ENCODE measurements at regions not wholly inside any gene's neighbourhood (a gene's known extent, or its start where the extent isn't known, plus 50 kb on each side); places are given as distances from the start of the nearest gene placed in this dataset.

DNA sequence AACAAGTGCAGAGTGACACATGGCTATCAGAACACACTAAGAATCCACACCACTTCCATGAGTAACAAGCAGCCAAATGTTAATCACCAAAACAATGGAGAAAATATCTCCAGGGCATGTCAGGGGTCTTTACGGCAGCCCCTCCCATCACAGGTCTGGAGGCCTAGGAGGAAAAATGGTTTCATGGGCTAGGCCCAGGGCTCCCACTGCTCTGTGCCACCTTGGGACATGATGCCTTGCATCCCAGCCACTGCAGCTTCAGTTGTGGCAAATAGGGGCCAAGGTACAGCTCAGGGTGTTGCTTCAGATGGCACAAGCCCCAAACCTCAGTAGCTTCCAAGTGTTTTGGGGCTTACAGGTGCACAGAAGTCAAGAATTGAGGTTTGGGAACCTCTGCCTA lies 66.6 kb downstream of the NEURL3 start:
- TF ChIP-seq CTCF (conservative IDR thresholded peaks at IDR 0.05) = no peak
- TF ChIP-seq ZFX (IDR thresholded peaks at IDR 0.05) = no peak
- H3K27ac ChIP-seq = no peak overlapping the region

- no peak overlapping the region for H3K27ac ChIP-seq
- no peak for TF ChIP-seq CTCF (conservative IDR thresholded peaks at IDR 0.05)
- TF ChIP-seq ZFX (IDR thresholded peaks at IDR 0.05) = no peak
These were observed 67.6 kb downstream of the NEURL3 start for GRCh38 chr2:96437512-96437911.

GRCh38 chr2:96436961-96437360 lies 68.2 kb downstream of the NEURL3 start:
- TF ChIP-seq CTCF (conservative IDR thresholded peaks at IDR 0.05) (no peak), ZFX (IDR thresholded peaks at IDR 0.05) (no peak)

DNA sequence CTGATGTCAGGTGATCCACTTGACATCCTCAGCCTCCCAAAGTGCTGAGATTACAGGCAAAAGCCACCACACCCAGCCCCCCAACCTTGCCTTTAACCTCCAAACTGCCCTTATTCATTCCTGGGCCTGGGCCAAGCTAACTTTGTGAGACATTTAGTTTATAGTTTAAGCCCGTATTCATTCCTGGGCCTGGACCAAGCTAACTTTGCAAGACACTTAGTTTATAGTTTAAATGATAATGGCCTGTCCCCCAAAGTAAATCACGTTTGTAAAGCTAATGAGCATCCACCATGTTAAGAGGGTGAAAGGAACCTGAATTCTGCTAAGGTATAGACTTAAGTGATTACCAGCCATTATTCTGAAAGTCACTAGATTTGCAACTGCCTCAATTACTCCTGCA lies 68.7 kb downstream of the NEURL3 start:
- TF ChIP-seq ZFX (IDR thresholded peaks at IDR 0.05) = no peak
- no peak for TF ChIP-seq CTCF (conservative IDR thresholded peaks at IDR 0.05)
- H3K27ac ChIP-seq = no peak overlapping the region

More at GRCh38 chr2:96436961-96437360, 68.2 kb downstream of the NEURL3 start:
- H3K27ac ChIP-seq = no peak overlapping the region

- TF ChIP-seq CTCF (conservative IDR thresholded peaks at IDR 0.05) (no peak), ZFX (IDR thresholded peaks at IDR 0.05) (no peak)
- peak overlapping the region; percentile 27; the same call in 1 of the 2 replicates for H3K27ac ChIP-seq
These were observed 73.8 kb downstream of the NEURL3 start for GRCh38 chr2:96431319-96431718.

GRCh38 chr2:96430394-96430988 lies 74.7 kb downstream of the NEURL3 start:
- H3K27ac ChIP-seq = no peak overlapping the region; the same call in 1 of the 2 replicates
- no peak for TF ChIP-seq CTCF (conservative IDR thresholded peaks at IDR 0.05)
- no peak for TF ChIP-seq ZFX (IDR thresholded peaks at IDR 0.05)

- H3K27ac ChIP-seq = no peak overlapping the region
- TF ChIP-seq CTCF (conservative IDR thresholded peaks at IDR 0.05) = no peak
These were observed 77.2 kb downstream of the NEURL3 start for GRCh38 chr2:96427917-96428316.

Measured in C4-2B (cell line).